IPS DF 4.7 (cell line): ENCODE measurements at regions not wholly inside any gene's neighbourhood (a gene's known extent, or its start where the extent isn't known, plus 50 kb on each side); places are given as distances from the start of the nearest gene placed in this dataset.

Experiments
- DNase-seq: peaks from one replicate; pipeline ENCODE4 v3.0.0-alpha.2; 2013; ENCODE audit warnings: low spot score; ENCODE audit errors: extremely low read depth

DNA sequence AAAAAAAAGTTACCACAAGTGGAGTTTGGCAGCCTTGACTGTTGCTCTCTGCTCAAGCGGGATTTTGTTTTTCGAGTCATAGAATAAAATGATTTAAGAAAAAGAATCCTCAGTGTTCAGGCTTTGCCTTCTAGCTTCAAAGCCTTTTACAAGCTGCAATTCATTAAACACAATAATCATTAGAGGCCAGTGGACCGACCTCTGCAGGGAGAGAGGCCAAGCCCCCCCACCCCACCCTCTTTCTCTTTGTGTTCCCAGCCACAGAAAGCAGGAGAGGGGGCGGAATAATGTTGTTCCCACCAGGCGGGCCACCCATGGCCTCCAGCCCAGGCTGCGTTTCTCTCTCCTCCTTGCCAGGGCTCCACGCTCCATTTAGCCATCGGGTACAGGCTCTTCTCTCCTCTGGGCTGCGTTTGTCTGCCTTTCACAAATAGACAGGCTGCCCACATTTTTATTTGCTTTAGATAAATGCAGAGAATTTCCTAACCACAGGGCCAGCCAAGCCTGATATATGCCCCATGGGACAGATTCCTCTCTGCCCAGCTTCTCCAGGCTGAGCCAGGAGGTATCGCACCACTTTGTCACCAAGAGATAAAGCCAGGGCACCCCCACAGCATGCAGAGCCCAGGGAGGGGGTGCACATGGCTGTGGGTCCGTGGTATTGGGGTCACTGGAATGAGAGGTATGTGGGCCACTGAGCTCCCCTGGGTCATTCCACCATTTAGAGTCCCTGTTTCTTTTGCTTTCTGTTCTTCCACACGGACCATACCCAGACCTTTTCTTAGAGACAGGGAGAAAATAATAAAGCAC lies 318.8 kb downstream of the PIK3R1 start:
- DNase-seq, result no peak

- no peak for DNase-seq
Measured at GRCh38 chr5:68534956-68535520, 319.5 kb downstream of the PIK3R1 start.

GRCh38 chr5:68538814-68539420 lies 323.4 kb downstream of the PIK3R1 start:
- DNase-seq, result no peak

- DNase-seq, result no peak
Measured at GRCh38 chr5:68540798-68541590, 325.4 kb downstream of the PIK3R1 start.

GRCh38 chr5:68542207-68542606 lies 326.7 kb downstream of the PIK3R1 start:
- no peak for DNase-seq

- DNase-seq, result no peak
Measured at GRCh38 chr5:68543212-68543611, 327.7 kb downstream of the PIK3R1 start.

- no peak for DNase-seq
Measured at GRCh38 chr5:68544091-68544647, 328.6 kb downstream of the PIK3R1 start.

DNA sequence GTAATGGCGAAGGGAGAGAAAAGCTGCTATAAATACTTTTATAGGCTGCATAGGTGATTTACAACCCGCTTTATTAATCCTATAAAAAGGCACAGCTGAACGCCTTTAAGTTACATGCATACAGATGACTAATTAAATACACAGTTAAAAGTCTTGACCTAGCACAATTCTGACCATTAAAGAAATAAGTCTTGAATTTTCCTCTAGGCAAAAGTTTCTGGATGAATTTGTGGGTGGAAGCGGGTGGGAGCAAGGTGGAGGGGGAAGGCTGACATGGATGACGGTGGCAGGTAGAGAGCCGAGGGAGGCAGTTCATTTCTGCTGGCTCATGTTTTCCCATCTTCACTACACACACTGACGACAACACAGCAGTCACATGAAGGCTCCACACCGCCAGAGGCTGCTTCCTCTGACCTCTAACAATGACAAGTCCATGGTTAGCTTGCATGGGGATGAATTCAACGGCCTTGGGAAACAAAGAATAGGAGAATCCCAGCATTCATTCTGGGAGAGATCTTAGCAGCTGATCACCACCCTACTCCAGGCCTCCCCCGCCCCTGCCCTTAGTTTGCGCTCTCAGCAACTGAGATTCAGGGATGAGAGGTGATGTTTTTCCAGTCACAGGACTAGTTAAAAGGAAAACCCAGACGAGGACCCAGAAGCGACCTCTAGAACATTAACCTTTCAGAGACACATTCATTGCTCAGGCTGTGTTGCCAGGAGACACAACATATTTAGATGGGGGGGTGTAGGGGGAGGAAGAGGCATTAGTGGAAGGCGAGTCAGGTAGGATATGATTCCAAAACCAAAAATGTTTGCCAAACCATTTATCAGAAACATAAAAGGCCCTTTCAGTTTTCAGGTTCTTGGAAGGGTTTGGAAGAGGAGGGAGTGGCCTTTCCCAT lies 329.3 kb downstream of the PIK3R1 start:
- no peak for DNase-seq

- DNase-seq, result no peak
Measured at GRCh38 chr5:68545636-68546295, 330.2 kb downstream of the PIK3R1 start.

- no peak for DNase-seq
Measured at GRCh38 chr5:68547056-68547455, 331.5 kb downstream of the PIK3R1 start.

- DNase-seq, result no peak
Measured at GRCh38 chr5:68547622-68548021, 332.1 kb downstream of the PIK3R1 start.

DNA sequence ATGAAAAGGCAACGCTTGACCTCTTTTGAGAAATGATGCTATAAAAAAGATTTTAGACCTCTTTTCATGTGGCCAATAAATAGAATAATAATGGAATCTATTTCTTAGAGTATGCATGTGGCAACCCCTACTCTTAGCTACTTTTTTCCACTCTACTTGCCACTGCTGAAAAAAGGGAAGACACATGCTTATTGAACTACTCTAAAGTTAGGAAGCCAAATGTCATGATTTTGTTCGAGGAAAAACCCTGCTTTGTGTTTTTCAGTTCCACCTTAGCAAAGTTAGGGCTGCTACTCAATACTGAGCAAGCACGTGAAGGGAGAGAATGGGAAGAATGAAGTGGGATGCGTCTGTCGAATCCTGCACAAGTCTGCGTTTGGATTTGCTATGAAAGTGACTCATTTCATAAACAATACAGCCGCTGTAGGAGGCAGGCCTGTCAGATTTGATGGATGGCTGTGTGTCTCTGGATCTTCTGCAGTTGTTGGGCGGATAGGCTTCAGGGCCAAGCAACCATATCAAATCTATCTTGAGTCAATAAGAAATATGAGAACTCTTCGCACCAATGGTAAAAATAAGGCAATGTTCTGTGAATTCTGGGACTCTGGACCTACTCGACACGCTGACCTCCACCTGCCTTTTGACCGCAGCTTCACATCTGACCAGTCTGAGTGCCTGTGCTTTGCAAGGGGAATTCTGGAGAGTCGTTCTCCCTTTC lies 333.6 kb downstream of the PIK3R1 start:
- no peak for DNase-seq

DNA sequence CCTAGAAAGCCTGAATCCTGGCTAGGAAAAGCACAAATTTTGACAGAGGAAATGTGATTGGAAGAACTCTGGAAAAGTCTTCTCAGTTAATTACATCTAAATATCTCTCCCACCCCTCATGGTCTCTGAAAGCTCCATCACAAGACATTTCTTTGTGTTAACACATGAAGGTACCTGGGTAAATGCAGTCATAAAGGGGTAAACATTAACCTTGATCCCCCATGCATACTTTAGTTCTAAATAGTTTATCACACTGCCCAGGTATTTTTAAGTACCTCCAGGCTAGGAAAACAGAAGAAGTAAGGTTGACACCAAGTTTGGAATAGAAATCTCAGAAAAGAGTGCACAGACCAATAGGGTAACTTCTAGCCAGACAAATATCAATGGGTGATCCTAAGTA lies 334.5 kb downstream of the PIK3R1 start:
- no peak for DNase-seq

GRCh38 chr5:68551436-68551835 lies 335.9 kb downstream of the PIK3R1 start:
- no peak for DNase-seq

DNA sequence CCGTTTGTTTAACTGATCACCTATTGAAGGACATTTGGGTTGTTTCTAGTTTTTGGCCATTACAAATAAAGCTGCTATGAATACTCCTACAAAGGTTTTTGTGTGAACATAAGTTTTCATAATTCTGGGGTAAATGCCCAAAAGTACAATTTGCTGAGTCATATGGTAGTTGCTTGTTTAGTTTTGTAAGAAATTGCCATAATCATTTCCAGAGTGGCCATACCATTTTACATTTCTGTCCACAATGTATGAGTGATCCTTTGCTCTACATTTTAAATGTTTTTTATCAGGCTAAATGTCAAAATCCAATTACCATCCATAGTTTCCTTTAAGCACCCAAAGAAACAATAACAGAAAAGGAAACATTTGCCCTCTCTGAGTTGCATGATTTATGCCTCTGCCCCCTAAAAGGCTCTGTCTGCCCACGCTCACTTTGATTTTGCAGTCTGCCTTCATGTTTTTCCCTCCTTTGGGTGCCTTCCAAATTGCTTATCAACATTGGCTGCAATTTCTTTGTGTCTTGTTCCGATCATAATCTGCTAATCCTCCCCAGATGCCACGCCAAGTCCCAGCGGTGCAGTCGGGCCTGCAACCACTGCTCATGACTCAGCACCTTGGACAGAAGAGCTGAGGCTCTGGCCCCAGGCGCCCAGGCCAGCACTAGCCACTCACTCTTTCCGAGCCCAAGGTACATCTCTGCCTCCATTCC lies 339.2 kb downstream of the PIK3R1 start:
- DNase-seq, result no peak

DNA sequence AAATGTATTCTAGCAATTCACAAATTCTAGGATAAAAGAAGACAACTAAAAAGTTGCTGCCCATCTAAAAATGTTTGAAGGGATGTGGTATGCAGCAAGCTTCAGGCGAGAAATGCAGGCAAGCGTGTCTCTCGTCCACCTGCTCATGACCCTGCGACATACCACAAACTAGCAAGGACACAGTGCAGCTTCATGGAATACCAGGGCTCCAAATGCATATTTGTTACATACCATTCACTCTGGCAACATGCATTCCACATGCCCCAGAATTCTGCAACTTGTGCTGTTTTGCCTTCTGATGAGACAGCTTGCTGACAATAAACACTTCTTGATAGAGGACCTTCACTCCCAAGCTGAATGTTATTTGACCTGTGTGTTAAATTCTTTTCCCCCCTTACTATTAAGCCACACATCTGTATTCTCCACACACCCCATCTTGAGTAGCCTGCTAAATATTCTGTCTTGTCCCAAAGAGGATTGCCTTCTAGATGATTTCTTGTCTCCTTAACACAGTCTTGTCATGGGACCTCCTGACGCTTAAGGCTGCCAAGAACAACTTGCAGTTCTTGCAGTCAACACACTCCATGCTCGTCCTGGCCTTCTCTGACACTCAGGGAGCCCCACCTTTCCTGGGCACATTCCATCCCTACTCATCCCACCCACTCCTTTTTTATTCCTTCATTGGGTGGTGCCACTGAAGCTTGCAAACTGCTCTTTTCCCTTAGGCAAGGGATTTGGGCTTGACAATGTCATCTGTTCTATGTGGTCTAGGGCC lies 340.5 kb downstream of the PIK3R1 start:
- no peak for DNase-seq

GRCh38 chr5:68557162-68557936 lies 341.8 kb downstream of the PIK3R1 start:
- DNase-seq, result no peak
